ENCODE measurements at regions not wholly inside any gene's neighbourhood (a gene's known extent, or its start where the extent isn't known, plus 50 kb on each side); places are given as distances from the start of the nearest gene placed in this dataset.

GRCh38 chr4:129233691-129234090, 137.7 kb downstream of the C4orf33 start:
- H3K9me3 ChIP-seq (ENCODE audit: control insufficient read depth, insufficient read depth, low read depth, low read length): no peaks in the 10 kb centered on the region
- no peak overlapping the region for H3K4me3 ChIP-seq (replicated peaks in 1 of 4; ENCODE audit: control extremely low read depth in 1 of 4, insufficient read depth in 1 of 4, low read depth in 3 of 4, low read length in 4 of 4)
- no peak overlapping the region for H3K27ac ChIP-seq (ENCODE audit: insufficient read depth, low read length)
- no peaks in the 10 kb centered on the region for H3K79me2 ChIP-seq (ENCODE audit: control insufficient read depth, insufficient read depth, low read length)
- no peak overlapping the region for H3K9ac ChIP-seq (ENCODE audit: insufficient read depth, low read length)
- no peak overlapping the region for H3K4me2 ChIP-seq (ENCODE audit: extremely low read depth, insufficient read depth, low read length)
- no peak overlapping the region for H2AFZ ChIP-seq (ENCODE audit: low read length)
- no peaks in the 10 kb centered on the region for H3K4me1 ChIP-seq (ENCODE audit: control insufficient read depth, extremely low read depth, insufficient read depth, low read length)
- TF ChIP-seq, protein P1, sequence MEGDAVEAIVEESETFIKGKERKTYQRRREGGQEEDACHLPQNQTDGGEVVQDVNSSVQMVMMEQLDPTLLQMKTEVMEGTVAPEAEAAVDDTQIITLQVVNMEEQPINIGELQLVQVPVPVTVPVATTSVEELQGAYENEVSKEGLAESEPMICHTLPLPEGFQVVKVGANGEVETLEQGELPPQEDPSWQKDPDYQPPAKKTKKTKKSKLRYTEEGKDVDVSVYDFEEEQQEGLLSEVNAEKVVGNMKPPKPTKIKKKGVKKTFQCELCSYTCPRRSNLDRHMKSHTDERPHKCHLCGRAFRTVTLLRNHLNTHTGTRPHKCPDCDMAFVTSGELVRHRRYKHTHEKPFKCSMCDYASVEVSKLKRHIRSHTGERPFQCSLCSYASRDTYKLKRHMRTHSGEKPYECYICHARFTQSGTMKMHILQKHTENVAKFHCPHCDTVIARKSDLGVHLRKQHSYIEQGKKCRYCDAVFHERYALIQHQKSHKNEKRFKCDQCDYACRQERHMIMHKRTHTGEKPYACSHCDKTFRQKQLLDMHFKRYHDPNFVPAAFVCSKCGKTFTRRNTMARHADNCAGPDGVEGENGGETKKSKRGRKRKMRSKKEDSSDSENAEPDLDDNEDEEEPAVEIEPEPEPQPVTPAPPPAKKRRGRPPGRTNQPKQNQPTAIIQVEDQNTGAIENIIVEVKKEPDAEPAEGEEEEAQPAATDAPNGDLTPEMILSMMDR (conservative IDR thresholded peaks at IDR 0.05 in 1 of 2, IDR thresholded peaks at IDR 0.05 in 1 of 2; ENCODE audit: low read depth in 1 of 2, low read length in 2 of 2): no peak
- TF ChIP-seq EZH2 (IDR thresholded peaks at IDR 0.05; ENCODE audit: low read length, missing control alignments): no peak
- H4K20me1 ChIP-seq (ENCODE audit: control insufficient read depth, extremely low read depth, insufficient read depth, low read length): no peaks in the 10 kb centered on the region
- DNase-seq (ENCODE audit: low read depth in 2 of 2): no peak
- no peaks in the 10 kb centered on the region for H3K27me3 ChIP-seq (ENCODE audit: control insufficient read depth, insufficient read depth, low read length)
- no peaks in the 10 kb centered on the region for H3K36me3 ChIP-seq (ENCODE audit: control insufficient read depth, insufficient read depth, low read length)

DNA sequence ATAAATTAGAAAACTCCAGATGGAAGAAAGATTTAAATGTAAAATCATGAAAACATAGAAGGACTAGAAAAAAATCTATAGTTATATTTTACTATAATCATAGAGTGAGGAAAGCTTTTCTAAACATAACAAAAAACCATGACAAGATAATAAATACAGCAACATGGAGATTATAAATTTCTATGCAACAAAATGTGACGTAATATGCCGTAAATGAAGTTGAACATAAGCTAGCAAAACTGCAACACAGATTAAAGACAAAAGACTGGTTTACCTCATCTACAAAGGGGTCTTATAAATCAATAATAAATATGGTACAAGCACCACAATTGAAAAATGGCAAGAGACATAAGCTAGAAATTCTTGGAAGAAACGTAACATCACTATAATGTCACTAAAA, 140.4 kb downstream of the C4orf33 start:
- Histone ChIP-seq H3K4me3 (replicated peaks in 1 of 4; ENCODE audit: control extremely low read depth in 1 of 4, insufficient read depth in 1 of 4, low read depth in 3 of 4, low read length in 4 of 4) (no peak overlapping the region), H3K9me3 (ENCODE audit: control insufficient read depth, insufficient read depth, low read depth, low read length) (no peaks in the 10 kb centered on the region), H3K9ac (ENCODE audit: insufficient read depth, low read length) (no peak overlapping the region), H3K36me3 (ENCODE audit: control insufficient read depth, insufficient read depth, low read length) (no peaks in the 10 kb centered on the region), H2AFZ (ENCODE audit: low read length) (no peak overlapping the region), H3K79me2 (ENCODE audit: control insufficient read depth, insufficient read depth, low read length) (no peaks in the 10 kb centered on the region), H3K4me2 (ENCODE audit: extremely low read depth, insufficient read depth, low read length) (no peak overlapping the region), H3K4me1 (ENCODE audit: control insufficient read depth, extremely low read depth, insufficient read depth, low read length) (no peaks in the 10 kb centered on the region), H3K27ac (ENCODE audit: insufficient read depth, low read length) (no peak overlapping the region), H4K20me1 (ENCODE audit: control insufficient read depth, extremely low read depth, insufficient read depth, low read length) (no peaks in the 10 kb centered on the region), H3K27me3 (ENCODE audit: control insufficient read depth, insufficient read depth, low read length) (no peaks in the 10 kb centered on the region)
- TF ChIP-seq, protein P1 (conservative IDR thresholded peaks at IDR 0.05 in 1 of 2, IDR thresholded peaks at IDR 0.05 in 1 of 2; ENCODE audit: low read depth in 1 of 2, low read length in 2 of 2): no peak
- TF ChIP-seq EZH2 (IDR thresholded peaks at IDR 0.05; ENCODE audit: low read length, missing control alignments): no peak
- no peak for DNase-seq (ENCODE audit: low read depth in 2 of 2)

- DNase-seq (ENCODE audit: low read depth in 2 of 2): peak in 1 of 2 donors; percentile 56
- no peaks in the 10 kb centered on the region for H3K79me2 ChIP-seq (ENCODE audit: control insufficient read depth, insufficient read depth, low read length)
- H3K9ac ChIP-seq (ENCODE audit: insufficient read depth, low read length): no peak overlapping the region
- no peak overlapping the region for H3K27ac ChIP-seq (ENCODE audit: insufficient read depth, low read length)
- no peaks in the 10 kb centered on the region for H4K20me1 ChIP-seq (ENCODE audit: control insufficient read depth, extremely low read depth, insufficient read depth, low read length)
- TF ChIP-seq, protein P1 (conservative IDR thresholded peaks at IDR 0.05 in 1 of 2, IDR thresholded peaks at IDR 0.05 in 1 of 2; ENCODE audit: low read depth in 1 of 2, low read length in 2 of 2): no peak
- TF ChIP-seq EZH2 (IDR thresholded peaks at IDR 0.05; ENCODE audit: low read length, missing control alignments): no peak
- peak overlapping the region; percentile 8 for H2AFZ ChIP-seq (ENCODE audit: low read length)
- no peaks in the 10 kb centered on the region for H3K36me3 ChIP-seq (ENCODE audit: control insufficient read depth, insufficient read depth, low read length)
- H3K4me3 ChIP-seq (replicated peaks in 1 of 4; ENCODE audit: control extremely low read depth in 1 of 4, insufficient read depth in 1 of 4, low read depth in 3 of 4, low read length in 4 of 4): no peak overlapping the region
- H3K4me2 ChIP-seq (ENCODE audit: extremely low read depth, insufficient read depth, low read length): no peak overlapping the region
- H3K9me3 ChIP-seq (ENCODE audit: control insufficient read depth, insufficient read depth, low read depth, low read length): no peaks in the 10 kb centered on the region
- H3K4me1 ChIP-seq (ENCODE audit: control insufficient read depth, extremely low read depth, insufficient read depth, low read length): no peaks in the 10 kb centered on the region
- no peaks in the 10 kb centered on the region for H3K27me3 ChIP-seq (ENCODE audit: control insufficient read depth, insufficient read depth, low read length)
Measured at GRCh38 chr4:129239088-129239487, 143.1 kb downstream of the C4orf33 start.

Data from fibroblast of lung (primary cell).